Breast epithelium (tissue), 3 donors: ENCODE measurements at regions not wholly inside any gene's neighbourhood (a gene's known extent, or its start where the extent isn't known, plus 50 kb on each side); places are given as distances from the start of the nearest gene placed in this dataset.

Experiments used
- CTCF ChIP-seq, 3 donors: fragments of 450-650 bp; IDR thresholded peaks; one replicate each; pipeline ENCODE4 v1.5.1; 2016 to 2017; ENCODE audit warnings: antibody characterized with exemption in 3 of 3, mild to moderate bottlenecking in 3 of 3, moderate library complexity in 3 of 3
- POLR2A ChIP-seq: fragments of 450-650 bp; IDR thresholded peaks from one replicate; pipeline ENCODE4 v1.6.1; 2016; ENCODE audit warnings: antibody characterized with exemption, mild to moderate bottlenecking, moderate library complexity

- TF ChIP-seq CTCF (IDR thresholded peaks at IDR 0.05) = no peak
- no peak for TF ChIP-seq POLR2A
Measured at GRCh38 chr2:198385856-198386255, 581.5 kb downstream of the PLCL1 start.
